ENCODE measurements at regions not wholly inside any gene's neighbourhood (a gene's known extent, or its start where the extent isn't known, plus 50 kb on each side); places are given as distances from the start of the nearest gene placed in this dataset.

GRCh38 chr3:84141571-84141970 lies 817.2 kb upstream of the CADM2 start:
- no peak overlapping the region for H3K4me3 ChIP-seq
- TF ChIP-seq EZH2phosphoT487 (IDR thresholded peaks at IDR 0.05; ENCODE audit: low read depth, severe bottlenecking, unreplicated experiment) (no peak), CTCF (IDR thresholded peaks at IDR 0.05; ENCODE audit: poor library complexity) (no peak), EZH2 (IDR thresholded peaks at IDR 0.05; ENCODE audit: borderline replicate concordance) (no peak)
- no peaks in the 10 kb centered on the region for H4K20me1 ChIP-seq (ENCODE audit: insufficient read depth, poor library complexity, severe bottlenecking)
- DNase-seq (ENCODE audit: low spot score): no peak
- WGBS (ENCODE audit: low lambda C conversion rate, missing lambda C conversion rate): 76% methylated on average over 2 of the region's 2 CpGs
- no peak overlapping the region for H3K27ac ChIP-seq
- H3K79me2 ChIP-seq: no peaks in the 10 kb centered on the region
- H3K27me3 ChIP-seq: no peaks in the 10 kb centered on the region
- no peak overlapping the region for H2AFZ ChIP-seq
- no peaks in the 10 kb centered on the region for H3K9me3 ChIP-seq (ENCODE audit: low read depth)
- no peaks in the 10 kb centered on the region for H3K36me3 ChIP-seq (replicated peaks; ENCODE audit: insufficient read depth, low read depth)
- no peaks in the 10 kb centered on the region for H3K9me2 ChIP-seq (replicated peaks; ENCODE audit: insufficient read depth)
- H3K4me2 ChIP-seq: no peak overlapping the region
- H3K4me1 ChIP-seq (ENCODE audit: insufficient read depth): no peaks in the 10 kb centered on the region

- no peak for DNase-seq (ENCODE audit: low spot score)
- no peak for TF ChIP-seq EZH2phosphoT487 (IDR thresholded peaks at IDR 0.05; ENCODE audit: low read depth, severe bottlenecking, unreplicated experiment)
- no peak for TF ChIP-seq EZH2 (IDR thresholded peaks at IDR 0.05; ENCODE audit: borderline replicate concordance)
- no peak for TF ChIP-seq CTCF (IDR thresholded peaks at IDR 0.05; ENCODE audit: poor library complexity)
Measured at GRCh38 chr3:84165328-84165727, 793.5 kb upstream of the CADM2 start.

GRCh38 chr3:84175449-84175848 lies 783.3 kb upstream of the CADM2 start:
- 91% methylated on average over 5 of the region's 5 CpGs for WGBS (ENCODE audit: low lambda C conversion rate, missing lambda C conversion rate)
- no peak overlapping the region for H3K4me2 ChIP-seq
- H3K4me3 ChIP-seq: no peak overlapping the region
- no peaks in the 10 kb centered on the region for H3K27me3 ChIP-seq
- no peak overlapping the region for H2AFZ ChIP-seq
- no peak for DNase-seq (ENCODE audit: low spot score)
- no peaks in the 10 kb centered on the region for H3K4me1 ChIP-seq (ENCODE audit: insufficient read depth)
- no peaks in the 10 kb centered on the region for H3K36me3 ChIP-seq (replicated peaks; ENCODE audit: insufficient read depth, low read depth)
- no peaks in the 10 kb centered on the region for H3K9me2 ChIP-seq (replicated peaks; ENCODE audit: insufficient read depth)
- no peaks in the 10 kb centered on the region for H3K79me2 ChIP-seq
- H3K27ac ChIP-seq: no peak overlapping the region
- H4K20me1 ChIP-seq (ENCODE audit: insufficient read depth, poor library complexity, severe bottlenecking): no peaks in the 10 kb centered on the region
- no peak for TF ChIP-seq EZH2phosphoT487 (IDR thresholded peaks at IDR 0.05; ENCODE audit: low read depth, severe bottlenecking, unreplicated experiment)
- TF ChIP-seq CTCF (IDR thresholded peaks at IDR 0.05; ENCODE audit: poor library complexity): no peak
- TF ChIP-seq EZH2 (IDR thresholded peaks at IDR 0.05; ENCODE audit: borderline replicate concordance): no peak
- peaks cover 3% of the 10 kb centered on the region for H3K9me3 ChIP-seq (ENCODE audit: low read depth)

More at GRCh38 chr3:84165328-84165727, 793.5 kb upstream of the CADM2 start:
- Histone ChIP-seq H3K79me2 (no peaks in the 10 kb centered on the region), H4K20me1 (ENCODE audit: insufficient read depth, poor library complexity, severe bottlenecking) (no peaks in the 10 kb centered on the region), H3K4me1 (ENCODE audit: insufficient read depth) (no peaks in the 10 kb centered on the region), H3K9me3 (ENCODE audit: low read depth) (no peaks in the 10 kb centered on the region), H3K9me2 (replicated peaks; ENCODE audit: insufficient read depth) (no peaks in the 10 kb centered on the region), H3K4me2 (no peak overlapping the region), H2AFZ (no peak overlapping the region), H3K27me3 (no peaks in the 10 kb centered on the region), H3K27ac (no peak overlapping the region), H3K4me3 (no peak overlapping the region), H3K36me3 (replicated peaks; ENCODE audit: insufficient read depth, low read depth) (no peaks in the 10 kb centered on the region)

- Histone ChIP-seq H4K20me1 (ENCODE audit: insufficient read depth, poor library complexity, severe bottlenecking) (no peaks in the 10 kb centered on the region), H3K4me2 (no peak overlapping the region), H3K79me2 (no peaks in the 10 kb centered on the region), H2AFZ (no peak overlapping the region), H3K4me3 (no peak overlapping the region), H3K27me3 (no peaks in the 10 kb centered on the region), H3K9me3 (ENCODE audit: low read depth) (peaks cover under 1% of the 10 kb centered on the region), H3K27ac (no peak overlapping the region), H3K4me1 (ENCODE audit: insufficient read depth) (no peaks in the 10 kb centered on the region), H3K36me3 (replicated peaks; ENCODE audit: insufficient read depth, low read depth) (no peaks in the 10 kb centered on the region), H3K9me2 (replicated peaks; ENCODE audit: insufficient read depth) (no peaks in the 10 kb centered on the region)
- WGBS (ENCODE audit: low lambda C conversion rate, missing lambda C conversion rate): 67% methylated on average over 2 of the region's 2 CpGs
- DNase-seq (ENCODE audit: low spot score): no peak
- no peak for TF ChIP-seq EZH2phosphoT487 (IDR thresholded peaks at IDR 0.05; ENCODE audit: low read depth, severe bottlenecking, unreplicated experiment)
Measured at GRCh38 chr3:84184937-84185336, 773.9 kb upstream of the CADM2 start.

All from hepatocyte (in vitro differentiated cells).